GM21526 (cell line): ENCODE measurements at regions not wholly inside any gene's neighbourhood (a gene's known extent, or its start where the extent isn't known, plus 50 kb on each side); places are given as distances from the start of the nearest gene placed in this dataset.

Source experiments
- ATAC-seq: cut with Tn5 transposase; IDR thresholded peaks from one replicate; pipeline ENCODE4 v1.9.1; 2021; ENCODE audit warnings: moderate library complexity; ENCODE audit not compliant: unreplicated experiment, low FRiP score

DNA sequence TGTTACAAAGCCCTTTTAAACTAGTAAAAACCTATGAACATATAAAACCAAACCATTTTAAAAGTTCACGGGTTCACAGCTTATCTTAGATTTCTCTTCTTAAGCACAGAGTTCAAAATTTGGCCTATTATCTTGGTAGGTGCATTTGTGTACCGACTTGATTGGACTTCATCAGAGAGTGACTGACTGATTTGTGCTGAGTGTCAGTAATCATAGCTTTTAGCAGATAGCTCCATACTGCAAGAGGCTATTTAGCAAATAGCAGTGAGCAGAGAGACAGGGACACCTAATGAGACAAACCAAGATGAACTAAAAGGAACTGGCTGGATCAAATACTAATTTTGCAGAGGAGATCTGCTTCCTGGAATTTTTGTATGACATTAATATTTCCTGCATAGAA is 274.5 kb downstream of the PRR16 start:
- ATAC-seq = no peak

DNA sequence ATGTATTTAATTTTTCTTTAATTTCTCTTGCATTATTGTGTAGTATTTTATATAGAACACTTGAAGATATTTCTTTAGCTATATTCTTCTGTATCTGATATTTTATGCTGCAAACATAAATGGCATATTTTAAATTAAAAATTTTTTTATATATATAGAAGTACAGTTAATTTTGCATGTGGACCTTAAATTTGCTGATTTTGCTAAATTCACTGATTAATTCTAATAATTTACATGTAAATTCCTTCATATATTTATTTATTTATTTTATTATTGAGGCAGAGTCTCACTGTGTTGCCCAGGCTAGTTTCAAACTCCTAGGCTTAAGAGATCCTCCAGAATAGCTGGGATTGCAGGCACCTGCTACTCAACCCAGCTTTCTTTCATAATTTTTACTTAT is 276.9 kb downstream of the PRR16 start:
- ATAC-seq = no peak

DNA sequence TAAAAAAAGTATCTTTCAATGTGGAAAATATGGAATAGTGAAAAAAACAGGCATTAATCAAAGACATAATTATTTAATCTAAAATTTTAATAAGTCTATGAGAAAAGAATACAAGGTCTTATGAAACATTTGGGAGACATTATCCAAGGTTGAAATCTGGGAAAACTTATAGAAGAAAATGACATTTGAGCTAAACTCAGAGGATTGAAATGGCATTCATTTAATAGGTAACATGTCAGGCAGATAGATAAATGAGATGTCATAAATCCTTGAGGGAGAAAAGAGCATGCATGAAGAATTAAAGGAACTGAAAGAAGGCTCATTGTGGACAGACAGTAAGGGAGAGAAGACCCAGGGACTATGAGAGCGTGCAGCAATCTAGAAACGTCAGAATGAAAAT is 284.4 kb downstream of the PRR16 start:
- no peak for ATAC-seq

DNA sequence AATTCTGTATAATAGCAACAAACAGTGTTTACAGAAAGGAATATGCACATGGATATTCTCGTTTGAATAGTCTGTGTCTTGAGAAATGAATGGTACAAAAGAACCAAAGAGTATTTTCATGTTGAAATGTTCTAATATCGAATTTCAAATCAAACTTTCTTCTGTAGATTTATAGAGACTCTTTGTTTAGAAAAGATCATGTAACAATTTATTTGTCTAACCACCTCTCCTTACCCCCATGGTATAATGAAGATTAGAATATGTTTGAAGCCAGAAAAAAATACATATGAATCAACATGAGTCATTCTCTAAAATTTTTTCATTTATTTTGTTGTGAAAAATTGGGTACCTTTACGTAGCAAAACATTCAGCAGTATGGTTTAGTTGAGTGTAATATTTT is 285.6 kb downstream of the PRR16 start:
- ATAC-seq = no peak

DNA sequence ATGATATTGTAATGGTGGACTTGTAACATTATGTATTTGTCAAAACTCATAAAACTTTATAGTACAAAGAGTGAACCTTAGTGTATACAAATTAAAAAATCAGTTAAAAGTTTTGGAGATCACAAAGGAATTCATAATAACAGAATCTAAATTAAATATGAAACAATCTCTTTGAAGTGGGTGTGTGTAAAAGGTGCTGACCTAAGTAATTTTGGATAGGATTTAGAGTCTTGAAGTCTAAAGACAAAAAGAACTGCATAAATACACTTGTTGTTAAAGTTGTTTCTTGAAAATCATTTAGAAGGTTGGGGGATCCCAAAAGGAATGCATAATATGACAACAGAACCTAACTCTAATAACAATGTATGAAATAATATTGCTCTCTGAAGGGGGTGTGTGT is 295.5 kb downstream of the PRR16 start:
- no peak for ATAC-seq

DNA sequence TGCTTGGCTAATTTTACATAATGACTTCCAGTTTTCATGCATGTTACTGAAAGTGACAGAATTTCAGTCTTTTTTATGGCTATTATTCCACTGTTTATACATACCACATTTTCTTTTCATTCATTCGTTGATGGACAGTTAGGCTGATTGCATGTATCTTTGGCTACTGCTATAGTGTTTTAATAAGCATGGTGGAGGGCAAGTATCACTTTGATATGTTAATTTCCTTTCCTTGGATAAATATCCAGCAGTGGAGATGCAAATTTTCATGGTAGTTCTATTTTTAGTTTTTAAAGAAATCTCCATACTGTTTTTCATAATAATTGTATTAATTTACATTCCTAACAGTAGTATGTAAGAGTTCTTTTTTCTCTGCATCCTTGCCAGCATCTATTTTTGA is 297.9 kb downstream of the PRR16 start:
- no peak for ATAC-seq

DNA sequence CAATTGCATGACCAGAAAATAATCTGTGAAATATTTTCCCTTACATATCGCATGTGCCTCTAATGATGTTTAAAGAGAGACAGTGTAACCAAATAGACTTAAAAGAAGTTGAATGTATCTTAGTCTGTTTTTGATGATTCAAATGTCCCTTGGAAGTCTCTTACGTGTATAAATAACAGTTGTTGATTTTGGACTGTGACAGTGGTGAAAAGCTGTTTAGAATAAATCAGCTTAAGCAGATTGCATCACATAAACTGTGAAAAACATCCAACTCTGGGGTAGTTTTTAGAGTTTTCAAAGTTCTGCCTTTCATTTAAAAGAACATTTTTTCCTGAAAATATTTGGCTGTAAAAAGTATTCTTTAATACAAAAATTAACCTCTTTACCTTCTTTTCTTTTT is 301.1 kb downstream of the PRR16 start:
- no peak for ATAC-seq

DNA sequence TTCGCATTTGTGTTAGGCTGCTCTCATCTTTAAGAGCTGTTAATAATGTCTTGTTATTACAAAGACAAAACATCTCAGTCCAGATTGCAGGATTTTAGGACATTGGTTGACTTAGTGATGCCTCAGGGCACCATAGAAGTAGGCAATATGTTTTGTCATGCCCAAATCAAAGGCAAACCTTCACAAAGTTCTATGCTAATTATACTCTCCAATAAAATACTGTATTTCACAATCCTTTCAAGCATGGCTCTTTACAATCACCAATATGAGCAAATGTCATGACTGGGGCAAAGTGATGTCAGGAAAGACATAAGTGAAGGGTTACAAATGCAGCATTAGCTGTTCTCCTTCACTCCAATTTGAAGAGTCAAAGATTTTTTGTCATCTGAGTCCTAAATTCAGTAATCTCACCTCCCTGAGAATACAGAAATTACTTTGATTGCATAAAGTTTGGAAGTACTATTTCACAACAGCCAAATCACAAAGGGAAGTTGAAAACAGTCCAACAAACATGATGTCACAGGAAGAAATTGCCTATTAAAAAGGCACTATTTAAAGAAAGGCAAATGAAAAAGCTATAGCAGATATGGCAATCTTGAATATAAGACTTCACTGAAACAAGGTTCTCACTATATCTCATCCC is 303.2 kb downstream of the PRR16 start:
- ATAC-seq = no peak

DNA sequence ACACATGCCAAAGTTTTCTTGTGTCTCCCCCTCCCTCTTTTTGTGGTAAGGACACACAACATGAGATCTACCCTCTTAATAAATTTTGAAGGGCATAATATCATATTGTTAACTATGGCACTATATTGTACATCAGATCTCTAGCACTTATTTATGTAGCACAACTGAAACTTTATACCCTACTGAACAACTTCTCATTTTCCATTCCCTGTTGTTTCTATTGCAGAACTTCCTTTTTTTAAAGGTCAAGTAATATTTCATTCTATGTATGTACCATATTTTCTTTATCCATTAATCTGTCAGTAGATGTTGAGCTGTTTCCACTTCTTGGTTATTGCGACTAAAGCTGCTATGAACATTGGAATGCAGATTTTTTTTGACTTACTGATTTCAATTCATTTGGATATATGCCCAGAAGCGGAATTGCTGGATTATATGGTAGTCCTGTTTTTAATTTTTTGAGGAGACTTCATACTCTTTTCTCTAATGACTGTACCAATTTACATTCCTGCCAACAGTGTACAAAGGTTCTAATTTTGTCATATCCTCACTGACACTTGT is 305.3 kb downstream of the PRR16 start:
- no peak for ATAC-seq

DNA sequence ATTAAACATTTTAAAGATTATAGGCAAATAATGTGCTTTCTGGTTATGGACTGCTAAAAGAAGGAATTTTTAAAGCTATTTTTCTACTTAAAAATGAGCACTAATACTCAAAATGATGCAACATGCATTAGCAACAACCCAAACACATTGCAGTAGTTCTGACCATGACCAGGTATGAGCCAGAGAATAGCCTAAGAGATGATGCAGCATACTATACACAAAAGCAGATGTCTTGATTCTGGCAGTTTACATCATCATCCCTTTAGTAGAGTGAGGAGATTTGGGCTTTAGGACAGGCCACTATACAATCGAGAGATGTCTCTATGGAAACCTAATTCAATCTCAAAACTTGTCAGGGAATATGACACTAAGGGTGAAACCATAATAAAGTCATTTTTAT is 307.1 kb downstream of the PRR16 start:
- ATAC-seq = no peak

DNA sequence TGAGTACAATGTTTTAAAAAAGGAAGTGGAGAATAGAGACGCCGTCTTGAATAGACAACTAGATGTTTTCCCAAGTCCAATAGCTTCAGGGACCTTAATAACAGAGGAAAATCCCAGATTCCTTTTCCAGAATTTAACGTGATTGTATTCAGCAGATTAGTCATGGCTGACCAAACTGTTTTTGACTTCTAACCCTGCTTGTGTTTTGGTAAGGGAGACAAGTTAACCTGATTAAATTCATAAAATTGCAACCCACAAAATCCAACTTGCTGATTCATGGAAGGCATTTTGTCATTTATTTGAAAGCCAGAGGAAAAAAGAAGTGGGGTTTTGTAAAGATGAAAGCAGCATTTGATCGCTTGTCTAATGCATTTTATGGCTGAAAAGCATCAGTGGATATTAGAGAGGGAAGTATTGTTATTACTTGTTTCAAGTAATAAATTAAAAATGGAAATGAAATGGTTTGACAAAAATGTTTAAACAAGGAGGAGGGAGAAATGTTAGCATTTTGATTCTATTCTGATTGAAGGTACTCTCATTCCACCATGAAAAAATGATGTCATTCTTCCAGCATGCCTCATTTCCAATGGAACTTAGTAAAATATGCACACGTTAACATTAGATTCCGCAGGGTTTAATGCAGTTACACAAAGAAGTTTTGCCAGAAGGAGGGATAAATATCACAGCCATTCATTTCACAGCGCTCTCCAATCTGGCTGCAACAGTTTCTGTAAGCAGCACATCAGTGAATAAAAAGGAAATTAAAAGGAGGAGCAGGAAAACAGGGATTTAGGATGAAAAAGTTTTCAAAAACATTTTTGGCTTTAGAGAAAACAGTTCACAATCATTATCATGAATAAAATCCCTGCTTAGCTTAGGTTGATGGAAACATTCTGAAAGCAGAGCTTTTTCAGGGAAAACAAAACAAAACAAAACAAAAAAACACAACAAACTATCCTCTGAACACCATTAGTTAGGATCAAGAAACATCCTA is 314.7 kb downstream of the PRR16 start:
- ATAC-seq = no peak

DNA sequence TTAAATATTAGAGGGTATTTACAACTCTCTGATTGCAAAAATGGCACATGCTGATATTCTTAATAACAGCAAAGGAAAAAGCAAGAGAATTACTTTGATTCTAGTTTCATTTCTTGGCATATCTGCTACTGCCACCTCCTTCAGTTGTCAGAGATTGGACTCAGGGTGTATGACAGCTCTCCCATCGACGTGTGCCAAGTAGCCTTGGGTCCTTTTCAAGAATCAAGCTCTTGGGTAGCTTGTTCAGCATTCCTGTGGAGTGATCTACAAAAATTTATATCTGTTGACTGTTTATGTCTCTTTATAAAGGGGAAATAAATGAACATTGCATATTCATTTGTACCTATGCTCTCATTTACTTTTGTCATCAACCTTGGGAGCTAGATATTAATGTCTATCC is 315.6 kb downstream of the PRR16 start:
- no peak for ATAC-seq

DNA sequence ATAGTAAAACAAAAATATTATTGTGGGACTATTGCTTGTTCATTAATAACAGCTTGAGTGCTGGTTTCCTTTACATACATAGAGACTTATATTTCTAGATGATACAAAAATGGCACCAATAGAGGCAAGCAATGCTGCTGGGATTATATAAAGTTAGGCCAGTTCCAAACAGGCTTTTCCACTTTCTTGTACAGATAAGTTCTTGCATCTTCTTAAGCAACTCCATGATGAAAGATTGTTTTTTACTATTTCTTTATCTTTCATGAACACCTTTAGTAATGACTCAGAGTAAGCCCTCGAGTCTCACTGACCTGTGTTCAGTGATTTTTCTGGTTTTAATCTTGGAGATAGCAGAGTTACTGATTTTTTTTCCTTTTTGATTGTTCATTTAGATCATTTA is 324.4 kb downstream of the PRR16 start:
- ATAC-seq = no peak

DNA sequence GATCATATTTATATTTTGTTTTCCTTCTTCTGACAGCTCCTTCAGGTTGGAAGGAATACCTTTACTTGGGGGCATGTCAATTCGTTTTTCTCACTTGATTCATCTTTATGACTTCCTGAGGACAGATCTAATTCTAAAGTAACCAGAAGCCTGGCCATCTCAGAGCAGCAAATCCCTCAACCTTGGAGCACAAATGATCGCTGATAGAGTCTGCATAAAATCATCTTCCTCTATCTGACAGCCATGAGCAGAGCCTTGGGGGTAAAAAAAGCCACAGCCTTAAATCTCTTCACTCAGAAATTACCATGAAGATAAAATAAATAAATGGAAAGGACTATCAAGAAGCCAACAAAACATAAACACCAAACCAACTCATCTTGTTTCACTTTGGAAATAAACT is 325.8 kb downstream of the PRR16 start:
- no peak for ATAC-seq

DNA sequence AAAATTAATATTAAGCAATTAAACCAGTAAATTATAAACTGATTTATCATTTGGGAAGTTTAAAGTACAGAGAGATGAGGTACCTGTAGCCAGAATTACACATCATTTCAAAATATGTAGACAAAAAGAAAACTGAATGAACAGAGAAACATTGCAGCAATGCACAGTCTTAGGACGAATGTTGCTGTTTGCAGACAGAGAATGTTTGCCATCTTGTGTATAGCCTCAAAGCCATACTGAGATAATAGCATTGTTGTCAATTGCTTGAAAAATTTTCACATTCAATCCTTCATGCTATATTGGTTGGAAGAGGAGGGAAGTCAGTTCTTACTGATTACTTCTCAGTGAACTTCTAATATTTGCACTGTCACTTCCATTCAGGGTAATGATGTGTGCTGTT is 326.2 kb downstream of the PRR16 start:
- no peak for ATAC-seq

DNA sequence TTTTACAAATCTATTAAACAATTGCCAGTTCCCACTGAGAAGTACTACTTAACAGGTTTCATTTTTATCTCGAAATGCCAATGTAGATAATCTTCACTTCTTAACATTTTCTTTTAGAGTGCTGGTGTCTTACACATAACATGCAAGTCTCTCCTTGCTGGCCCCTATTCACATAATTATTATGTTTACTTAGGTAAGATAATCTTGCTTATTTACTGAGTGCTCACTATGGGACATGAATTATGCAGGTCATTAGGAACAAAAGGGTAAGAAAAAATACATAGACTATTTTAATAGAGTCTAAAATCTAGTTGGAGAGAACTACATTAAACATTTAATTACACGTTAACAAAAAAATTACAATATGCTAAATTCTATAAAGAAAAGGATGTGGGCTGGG is 328.4 kb downstream of the PRR16 start:
- no peak for ATAC-seq

DNA sequence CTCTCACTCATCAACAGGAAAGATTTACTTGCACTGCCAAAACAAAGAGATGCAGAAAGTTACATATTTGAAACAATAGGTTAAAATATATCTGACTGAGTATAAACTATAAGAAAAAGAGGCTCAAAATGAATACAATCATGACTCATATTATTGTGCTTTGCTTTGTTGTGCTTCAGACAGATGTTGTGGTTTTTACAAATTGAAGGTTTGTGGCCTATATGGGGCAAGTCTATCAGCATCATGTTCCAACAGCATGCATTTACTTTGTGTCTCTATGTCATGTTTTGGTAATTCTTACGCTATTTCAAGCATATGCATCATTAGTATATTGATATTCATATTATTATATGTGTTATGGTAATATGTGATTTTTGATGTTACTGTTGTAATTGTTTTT is 330.0 kb downstream of the PRR16 start:
- ATAC-seq = no peak

DNA sequence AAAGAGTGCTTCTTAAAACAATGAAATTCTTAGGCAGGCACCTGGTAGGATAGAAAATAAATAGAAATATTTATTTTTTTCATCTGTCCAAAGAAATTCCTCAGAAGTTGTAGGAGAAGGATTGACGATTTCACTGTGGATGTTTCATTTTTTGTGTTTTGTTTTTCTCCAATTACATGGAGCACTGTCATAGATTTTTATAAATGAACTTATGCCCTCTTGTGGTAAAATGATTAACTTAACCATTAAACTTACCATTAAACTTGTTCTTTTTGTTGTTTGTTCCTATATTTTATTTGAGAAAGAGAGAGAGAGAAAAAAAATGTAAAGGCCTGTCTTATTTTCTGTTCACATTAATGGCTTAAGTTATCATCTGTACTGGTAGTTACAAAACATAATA is 339.2 kb downstream of the PRR16 start:
- ATAC-seq = no peak

DNA sequence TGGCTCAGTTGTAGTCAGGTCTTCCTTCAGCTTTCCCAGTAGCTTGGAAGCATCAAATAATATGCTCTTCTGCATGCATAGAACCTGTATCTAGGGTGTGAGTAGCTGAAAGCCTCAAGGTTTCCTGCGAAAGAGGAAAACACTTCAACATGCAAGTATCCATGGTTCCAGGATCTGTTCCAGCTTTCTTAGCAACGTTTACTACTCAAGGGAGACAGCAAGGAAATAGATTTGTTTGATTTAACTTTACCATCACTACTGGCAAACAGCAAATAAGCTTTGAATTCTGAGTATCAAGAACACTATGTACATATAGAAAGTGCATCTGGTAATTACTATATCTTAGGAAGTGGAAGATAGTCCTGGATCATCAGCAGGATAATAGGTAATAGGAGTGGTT is 341.0 kb downstream of the PRR16 start:
- no peak for ATAC-seq

DNA sequence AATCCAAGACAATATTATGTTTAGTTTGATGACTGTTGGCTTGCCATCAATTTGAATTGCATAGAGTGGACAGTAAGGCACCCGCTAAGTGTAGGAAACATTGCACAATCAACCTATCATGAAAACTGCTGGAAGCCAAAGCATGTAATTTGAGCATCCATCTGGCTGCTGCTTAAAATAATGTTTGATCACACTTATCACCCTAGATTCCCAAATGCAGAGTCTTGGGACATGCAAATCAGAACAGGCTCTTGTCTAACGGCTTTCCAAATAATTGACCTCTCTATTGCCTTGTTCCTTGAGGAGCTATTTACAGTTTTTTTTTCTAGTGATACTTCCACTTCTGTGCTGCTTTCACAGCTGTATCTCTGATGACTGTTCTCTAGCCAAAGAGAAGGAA is 342.1 kb downstream of the PRR16 start:
- no peak for ATAC-seq

DNA sequence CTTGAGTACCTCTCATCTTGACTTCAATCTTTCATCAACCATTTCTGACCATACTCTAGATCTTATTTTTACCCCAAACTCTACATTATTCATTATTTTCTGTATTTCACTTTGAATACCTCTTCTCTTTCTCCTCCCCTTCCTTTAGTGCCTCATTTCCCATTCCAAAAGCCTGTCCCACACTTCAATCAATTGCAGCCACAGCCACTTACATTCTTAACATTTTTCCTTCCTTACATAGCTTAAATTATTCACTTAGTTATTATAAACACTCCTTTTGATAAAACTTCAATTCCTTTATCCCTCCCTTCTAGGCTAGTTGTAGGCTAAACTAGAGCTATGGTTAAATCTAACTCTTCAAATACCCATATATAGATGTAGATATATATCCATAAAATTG is 344.0 kb downstream of the PRR16 start:
- ATAC-seq = no peak

DNA sequence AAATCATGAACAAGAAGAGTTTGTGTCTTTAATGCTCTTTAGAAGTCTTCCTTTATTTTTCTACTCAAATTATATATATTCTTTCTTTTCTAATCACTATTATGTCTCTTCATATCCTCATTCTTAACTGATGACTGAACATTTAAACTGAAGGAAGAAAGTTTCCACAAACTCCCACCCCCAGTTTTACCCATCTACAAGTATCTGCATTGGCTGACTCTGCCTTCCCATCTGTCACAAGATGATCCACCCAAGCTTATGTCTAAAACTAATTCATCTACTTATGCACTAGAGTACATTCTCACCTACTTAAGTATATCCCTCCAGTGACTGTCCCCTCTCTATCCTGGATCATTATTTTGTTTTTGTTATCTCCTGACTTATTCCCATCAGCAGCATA is 344.5 kb downstream of the PRR16 start:
- no peak for ATAC-seq
